A673 (cell line): ENCODE measurements at regions not wholly inside any gene's neighbourhood (a gene's known extent, or its start where the extent isn't known, plus 50 kb on each side); places are given as distances from the start of the nearest gene placed in this dataset.

ENCODE experiments used
- BruUV-seq: library from RNA; stranded (reverse); fragments of 400-500 nt; replicated peaks from 2 replicates; lab custom pipeline; 2021; lab: Mats Ljungman, UMichigan
- CTCF ChIA-PET: fragments of 300-600 bp; sonication (Branson Sonifier 250); formaldehyde crosslinking; loops from one replicate; lab custom pipeline; 2022; ENCODE audit warnings: antibody characterized with exemption; lab: Charles Lee
- POLR2A ChIA-PET: fragments of 300-600 bp; sonication (Branson Sonifier 250); formaldehyde crosslinking; loops from one replicate; lab custom pipeline; 2022; ENCODE audit warnings: antibody characterized with exemption; ENCODE audit not compliant: low non-redundant PET; lab: Charles Lee
- DNase-seq: peaks from one replicate; pipeline ENCODE4 v3.0.0-alpha.2; 2015; ENCODE audit warnings: low spot score
- H3K27ac ChIP-seq: fragments of 200-600 bp; sonication (generic); 2 replicates; pipeline ENCODE4 v1.5.1; 2016; ENCODE audit warnings: mixed run types, low read depth, mild to moderate bottlenecking, mixed read lengths, antibody characterized with exemption, low read length; ENCODE audit not compliant: poor library complexity, severe bottlenecking
- H3K27me3 ChIP-seq: fragments of 200-600 bp; sonication (generic); replicated peaks from 2 replicates; pipeline ENCODE4 v1.6.1; 2017; ENCODE audit warnings: mixed run types, low read depth, mild to moderate bottlenecking, mixed read lengths, antibody characterized with exemption, low read length; ENCODE audit not compliant: insufficient read depth, poor library complexity
- H3K36me3 ChIP-seq: fragments of 200-600 bp; sonication (generic); 2 replicates; pipeline ENCODE4 v1.6.1; 2016; ENCODE audit warnings: mixed run types, mild to moderate bottlenecking, mixed read lengths, antibody characterized with exemption, low read length; ENCODE audit not compliant: insufficient read depth, poor library complexity, severe bottlenecking
- H3K4me1 ChIP-seq: fragments of 200-600 bp; sonication (generic); 2 replicates; pipeline ENCODE4 v1.6.1; 2017; ENCODE audit warnings: mixed run types, mild to moderate bottlenecking, mixed read lengths, antibody characterized with exemption, low read length; ENCODE audit not compliant: insufficient read depth, poor library complexity, severe bottlenecking
- H3K4me3 ChIP-seq: fragments of 200-600 bp; sonication (generic); 2 replicates; pipeline ENCODE4 v1.5.1; 2016; ENCODE audit warnings: low read depth, mixed run types, mild to moderate bottlenecking, mixed read lengths, low read length; ENCODE audit not compliant: poor library complexity, severe bottlenecking
- H3K9me3 ChIP-seq: fragments of 200-600 bp; sonication (generic); 2 replicates; pipeline ENCODE4 v1.6.1; 2016; ENCODE audit warnings: mixed run types, low read depth, mild to moderate bottlenecking, mixed read lengths, antibody characterized with exemption, low read length; ENCODE audit not compliant: poor library complexity, severe bottlenecking
- CTCF ChIP-seq: fragments of 300-800, 200-600 bp; sonication (generic); conservative IDR thresholded peaks from 2 replicates; pipeline ENCODE4 v1.5.1; 2017; ENCODE audit warnings: low read depth, mild to moderate bottlenecking, antibody characterized with exemption, low read length, moderate library complexity, mixed read lengths
- EZH2 ChIP-seq: fragments of 200-600 bp; sonication (generic); IDR thresholded peaks from 2 replicates; pipeline ENCODE4 v1.6.1; 2017; ENCODE audit warnings: borderline replicate concordance, low read depth, mild to moderate bottlenecking, mixed read lengths, antibody characterized with exemption, low read length; ENCODE audit not compliant: poor library complexity, severe bottlenecking
- intact Hi-C: fragments of 100-400 bp; cut with micrococcal nuclease; formaldehyde crosslinking; loops from one replicate; pipeline ENCODE4 v1.10.0; 2022; ENCODE audit not compliant: unreplicated experiment

- Histone ChIP-seq H3K27me3 (no peaks in the 10 kb centered on the region), H3K4me1 (no peaks in the 10 kb centered on the region), H3K4me3 (no peak overlapping the region), H3K36me3 (no peaks in the 10 kb centered on the region), H3K27ac (no peak overlapping the region), H3K9me3 (no peaks in the 10 kb centered on the region)
- CTCF ChIA-PET, result no interaction called here
- intact Hi-C loops, result loop anchor here (5.0 kb wide), 1 partner anchor 47 kb away; no protein-coding TSS in a partner anchor
- DNase-seq, result no peak
- TF ChIP-seq EZH2 (no peak), CTCF (no peak)
- BruUV-seq, result no TSS peak
- POLR2A ChIA-PET, result interaction anchor here (0.7 kb wide), 1 partner anchor 1058 kb away, joined by 4 read pairs; no protein-coding TSS in a partner anchor
Observed at GRCh38 chr10:44465401-44466115, 80.7 kb upstream of the CXCL12 start.

- H3K4me1 ChIP-seq, result no peaks in the 10 kb centered on the region
- H3K9me3 ChIP-seq, result no peaks in the 10 kb centered on the region
- no peak overlapping the region for H3K4me3 ChIP-seq
- intact Hi-C loops, result loop anchor here (5.0 kb wide), 1 partner anchor 46 kb away; no protein-coding TSS in a partner anchor
- no TSS peak for BruUV-seq
- no peaks in the 10 kb centered on the region for H3K27me3 ChIP-seq
- ChIA-PET CTCF (no interaction called here), POLR2A (interaction anchor here (0.7 kb wide), 1 partner anchor 1058 kb away, joined by 4 read pairs; no protein-coding TSS in a partner anchor)
- no peak overlapping the region for H3K27ac ChIP-seq
- H3K36me3 ChIP-seq, result no peaks in the 10 kb centered on the region
- TF ChIP-seq EZH2, result no peak
- no peak for TF ChIP-seq CTCF
- no peak for DNase-seq
Observed at GRCh38 chr10:44466236-44466635, 81.3 kb upstream of the CXCL12 start.

GRCh38 chr10:44467090-44467489, 82.2 kb upstream of the CXCL12 start:
- Histone ChIP-seq H3K27me3 (no peaks in the 10 kb centered on the region), H3K4me3 (no peak overlapping the region), H3K27ac (no peak overlapping the region), H3K9me3 (no peaks in the 10 kb centered on the region), H3K4me1 (no peaks in the 10 kb centered on the region), H3K36me3 (no peaks in the 10 kb centered on the region)
- POLR2A ChIA-PET, result no interaction called here
- DNase-seq, result no peak
- BruUV-seq, result no TSS peak
- CTCF ChIA-PET, result no interaction called here
- TF ChIP-seq CTCF, result no peak
- TF ChIP-seq EZH2, result no peak
- intact Hi-C loops, result loop anchor here (5.0 kb wide), 1 partner anchor 45 kb away; no protein-coding TSS in a partner anchor
